ENCODE measurements at regions not wholly inside any gene's neighbourhood (a gene's known extent, or its start where the extent isn't known, plus 50 kb on each side); places are given as distances from the start of the nearest gene placed in this dataset.

DNA sequence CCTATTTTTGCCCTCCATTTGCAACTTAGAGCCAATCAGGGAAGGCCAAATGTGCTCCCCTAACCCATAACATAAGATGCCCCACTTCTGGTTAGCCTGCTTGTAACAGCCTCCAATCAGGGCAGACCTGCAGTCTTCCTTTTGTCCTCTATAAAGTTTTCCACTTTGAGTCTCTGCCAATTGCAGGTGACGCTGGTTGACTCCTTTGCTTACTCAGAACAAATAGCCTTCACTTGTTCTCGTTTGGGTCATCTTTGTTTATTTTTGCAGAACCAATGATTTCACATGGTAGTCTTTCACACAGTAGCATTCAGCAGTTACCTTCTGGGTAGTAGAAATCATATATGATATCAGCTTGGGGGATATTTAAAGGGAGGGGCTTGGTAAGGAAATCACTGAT lies 225.6 kb downstream of the MINAR1 start:
- no peak for DNase-seq (ENCODE audit: low read depth in 2 of 2)

DNA sequence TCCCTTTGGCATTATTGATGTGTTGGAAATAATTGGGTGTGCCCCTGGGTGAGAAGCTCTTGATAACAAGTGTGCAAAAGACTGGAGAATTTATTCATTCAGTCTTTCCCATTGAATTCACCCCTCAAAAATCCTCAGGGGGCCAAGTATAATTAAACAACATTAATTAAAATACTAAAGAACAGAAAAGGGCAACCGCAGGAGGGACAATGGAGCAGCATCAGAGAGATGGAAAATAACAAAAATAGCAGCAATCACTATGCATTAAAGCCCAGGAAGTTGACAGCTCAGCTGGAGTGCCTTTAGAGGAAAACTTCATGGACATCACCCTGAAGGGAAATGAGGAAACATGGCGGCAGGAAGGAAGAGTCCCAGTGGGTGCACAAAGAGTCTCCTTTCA lies 227.6 kb downstream of the MINAR1 start:
- no peak for DNase-seq (ENCODE audit: low read depth in 2 of 2)

GRCh38 chr15:79661411-79661810 lies 229.3 kb downstream of the MINAR1 start:
- DNase-seq (ENCODE audit: low read depth in 2 of 2): no peak

GRCh38 chr15:79673416-79674123 lies 223.2 kb downstream of the MTHFS start:
- peak in 1 of 2 donors; percentile 11 for DNase-seq (ENCODE audit: low read depth in 2 of 2)

DNA sequence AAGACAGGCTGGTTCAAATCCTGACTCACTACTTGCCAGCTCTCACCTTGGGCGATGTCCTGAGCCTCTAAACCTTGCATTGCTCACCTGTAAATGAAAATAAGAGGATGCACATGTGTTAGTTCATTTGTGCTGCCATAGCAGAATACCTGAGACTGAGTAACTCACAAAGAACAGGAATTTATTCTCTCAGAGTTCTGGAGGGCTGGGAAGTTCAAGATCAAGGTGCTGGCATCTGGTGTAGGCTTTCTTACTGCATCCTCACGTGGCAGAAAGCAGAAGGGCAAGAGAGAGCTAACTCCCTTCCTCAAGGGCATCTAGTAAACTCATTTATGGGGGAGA lies 222.7 kb downstream of the MTHFS start:
- DNase-seq (ENCODE audit: low read depth in 2 of 2): no peak

GRCh38 chr15:79675982-79676381 lies 220.8 kb downstream of the MTHFS start:
- no peak for DNase-seq (ENCODE audit: low read depth in 2 of 2)

DNA sequence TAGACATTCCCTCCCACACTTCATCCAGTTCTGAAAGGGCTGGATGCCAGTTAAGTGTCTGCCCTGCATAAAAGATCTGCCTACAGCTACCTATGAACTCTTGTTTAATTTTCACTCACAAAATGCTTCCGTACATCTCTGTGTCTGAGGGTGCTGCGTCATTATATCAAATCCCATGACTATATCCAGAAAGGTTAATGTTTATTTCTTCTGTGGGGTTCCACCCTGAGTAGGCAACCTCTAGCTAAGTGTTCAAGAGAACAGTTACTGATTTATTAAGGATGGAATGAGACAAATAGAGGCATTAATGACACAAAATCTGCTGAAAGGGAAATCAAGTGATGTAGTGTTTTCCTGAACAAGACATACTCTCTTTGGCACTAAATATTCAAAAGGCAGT lies 220.2 kb downstream of the MTHFS start:
- no peak for DNase-seq (ENCODE audit: low read depth in 2 of 2)

GRCh38 chr15:79677241-79677640 lies 219.6 kb downstream of the MTHFS start:
- DNase-seq (ENCODE audit: low read depth in 2 of 2): no peak

DNA sequence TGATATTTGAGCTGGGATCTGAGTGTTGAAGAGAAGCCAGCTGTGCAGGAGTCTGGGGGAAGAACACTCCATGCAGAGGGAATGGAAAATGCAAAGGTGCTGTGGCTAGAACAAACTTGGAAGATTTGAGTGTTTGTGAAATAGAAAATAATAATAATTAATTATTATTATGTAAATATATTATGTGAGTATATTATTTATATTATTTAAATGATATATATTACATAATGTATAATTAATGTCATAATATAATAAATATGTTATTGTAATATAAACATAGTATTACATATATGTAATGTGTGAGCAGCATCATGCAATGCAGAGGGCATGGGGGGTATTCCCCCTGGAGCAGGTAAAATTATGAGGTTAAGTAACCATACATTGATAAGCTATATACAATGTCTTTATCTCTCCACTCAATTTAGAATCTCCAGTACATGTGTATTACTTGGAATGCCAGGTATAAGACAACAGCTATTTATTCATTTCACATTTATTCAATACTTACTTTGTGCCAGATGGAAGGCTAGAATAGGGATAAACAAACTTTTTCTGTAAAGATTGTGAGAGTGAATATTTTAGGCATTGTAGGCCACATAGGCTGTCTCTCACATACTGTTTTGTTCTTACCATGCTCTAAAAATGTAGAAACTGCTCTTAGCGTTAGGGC lies 218.6 kb downstream of the MTHFS start:
- no peak for DNase-seq (ENCODE audit: low read depth in 2 of 2)

GRCh38 chr15:79680720-79681119 lies 216.1 kb downstream of the MTHFS start:
- no peak for DNase-seq (ENCODE audit: low read depth in 2 of 2)

GRCh38 chr15:79682285-79682684 lies 214.5 kb downstream of the MTHFS start:
- DNase-seq (ENCODE audit: low read depth in 2 of 2): no peak

GRCh38 chr15:79682851-79683288 lies 213.9 kb downstream of the MTHFS start:
- no peak for DNase-seq (ENCODE audit: low read depth in 2 of 2)

DNA sequence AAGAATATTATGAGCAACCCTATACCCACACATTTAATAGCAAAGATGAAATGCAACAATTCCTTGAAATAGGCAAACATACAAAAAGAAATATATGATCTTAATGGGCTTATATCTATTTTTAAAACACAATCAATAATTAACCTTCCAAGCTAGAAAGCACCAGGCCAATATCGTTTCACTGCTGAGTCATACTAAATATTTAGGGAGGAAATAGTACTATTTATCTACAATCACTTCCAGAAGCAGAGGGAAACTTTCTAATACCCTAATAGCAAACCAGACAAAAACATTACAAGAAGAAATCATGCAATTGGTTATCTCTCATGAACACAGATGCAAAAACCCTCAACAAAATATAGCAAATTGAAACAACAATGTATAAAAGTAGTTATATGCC lies 207.8 kb downstream of the MTHFS start:
- DNase-seq (ENCODE audit: low read depth in 2 of 2): no peak

GRCh38 chr15:79700951-79701480 lies 195.8 kb downstream of the MTHFS start:
- DNase-seq (ENCODE audit: low read depth in 2 of 2): no peak

GRCh38 chr15:79702621-79703020 lies 194.2 kb downstream of the MTHFS start:
- DNase-seq (ENCODE audit: low read depth in 2 of 2): no peak

GRCh38 chr15:79721256-79721655 lies 175.6 kb downstream of the MTHFS start:
- DNase-seq (ENCODE audit: low read depth in 2 of 2): no peak

- DNase-seq (ENCODE audit: low read depth in 2 of 2): no peak
These were observed 172.5 kb downstream of the MTHFS start for GRCh38 chr15:79724312-79724711.

DNA sequence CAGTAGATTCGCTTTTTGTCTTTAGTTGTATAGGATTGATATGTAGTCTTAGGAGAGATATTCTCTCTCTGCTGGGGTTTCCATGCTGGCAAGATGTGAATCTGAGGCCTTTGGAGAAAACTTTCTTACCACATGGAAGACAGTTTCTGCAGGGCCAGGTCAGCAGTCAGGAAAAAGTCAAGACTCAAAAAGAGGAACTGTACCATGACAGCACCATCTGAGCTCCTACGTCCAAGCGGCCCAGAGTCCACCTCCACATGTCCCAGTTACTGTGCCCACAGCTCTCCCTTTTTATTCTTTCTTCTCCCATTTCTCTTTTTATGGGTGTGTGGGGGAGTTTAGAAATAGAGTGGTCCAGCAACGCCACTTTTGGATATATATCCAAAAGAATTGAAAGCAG lies 172.0 kb downstream of the MTHFS start:
- no peak for DNase-seq (ENCODE audit: low read depth in 2 of 2)

GRCh38 chr15:79728867-79729266 lies 167.9 kb downstream of the MTHFS start:
- DNase-seq (ENCODE audit: low read depth in 2 of 2): no peak

DNA sequence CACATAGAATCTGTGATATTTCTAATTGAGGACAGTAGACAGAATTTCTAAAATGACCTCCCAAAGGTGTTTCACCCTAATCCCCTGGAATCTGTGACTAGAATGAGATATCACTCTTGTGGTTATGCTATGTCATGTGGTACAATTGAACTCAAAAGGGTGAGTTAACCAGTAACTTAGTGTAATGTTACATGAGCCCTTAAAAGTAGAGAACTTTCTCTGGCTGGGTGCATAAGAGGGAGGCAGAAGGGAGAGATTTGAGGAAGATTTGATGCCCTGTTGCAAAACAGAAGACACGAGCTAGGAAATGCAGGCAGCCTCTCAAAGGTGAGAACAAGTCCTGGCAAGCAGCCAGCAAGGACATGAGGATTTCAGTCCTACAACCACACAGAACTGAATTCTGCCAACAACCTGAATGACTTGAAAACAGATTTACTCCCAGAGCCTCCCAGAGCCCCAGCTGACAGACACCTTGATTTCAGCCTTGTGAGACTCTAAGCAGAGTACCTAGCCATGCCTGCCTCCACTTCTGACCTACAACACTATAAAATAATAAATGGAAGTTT lies 160.3 kb downstream of the MTHFS start:
- no peak for DNase-seq (ENCODE audit: low read depth in 2 of 2)

GRCh38 chr15:79738143-79738542 lies 158.7 kb downstream of the MTHFS start:
- DNase-seq (ENCODE audit: low read depth in 2 of 2): no peak

- DNase-seq (ENCODE audit: low read depth in 2 of 2): no peak
These were observed 156.3 kb downstream of the MTHFS start for GRCh38 chr15:79740561-79740960.

DNA sequence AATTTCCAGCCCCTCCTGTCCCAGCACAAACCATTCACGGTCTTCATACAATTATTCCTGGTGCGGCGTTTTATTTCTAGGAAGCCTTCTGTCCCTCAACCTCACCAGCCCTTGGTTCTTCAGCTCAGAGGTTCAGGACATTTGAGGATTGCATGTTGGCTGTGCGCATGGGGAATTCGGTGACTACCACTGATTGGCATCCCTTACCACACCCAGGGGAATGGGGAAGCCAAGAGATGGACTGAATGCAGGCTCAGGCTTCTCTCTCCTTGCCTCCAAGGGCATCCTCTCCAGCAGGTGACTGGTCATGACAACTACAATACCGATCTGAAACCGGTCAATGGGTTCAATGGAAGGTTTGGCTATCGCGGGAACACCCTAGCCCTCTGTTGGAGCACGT lies 153.8 kb downstream of the MTHFS start:
- DNase-seq (ENCODE audit: low read depth in 2 of 2): no peak
